Nephron progenitor cell (in vitro differentiated cells): ENCODE measurements at regions not wholly inside any gene's neighbourhood (a gene's known extent, or its start where the extent isn't known, plus 50 kb on each side); places are given as distances from the start of the nearest gene placed in this dataset.

Source experiments
- DNase-seq: peaks from one replicate; pipeline ENCODE4 v3.0.0; 2021
- H3K27ac Mint-ChIP-seq: 2 replicates; pipeline ENCODE4 v1.8.0; 2021; ENCODE audit warnings: mild to moderate bottlenecking, moderate library complexity, mixed read lengths
- H3K27me3 Mint-ChIP-seq: 2 replicates; pipeline ENCODE4 v1.8.0; 2021; ENCODE audit warnings: mild to moderate bottlenecking, low read depth, mixed read lengths; ENCODE audit not compliant: poor library complexity
- H3K36me3 Mint-ChIP-seq: 2 replicates; pipeline ENCODE4 v1.8.0; 2021; ENCODE audit warnings: low read depth, mixed read lengths
- H3K4me1 Mint-ChIP-seq: 2 replicates; pipeline ENCODE4 v1.8.0; 2021; ENCODE audit warnings: mixed read lengths
- H3K4me3 Mint-ChIP-seq: 2 replicates; pipeline ENCODE4 v1.8.0; 2021; ENCODE audit warnings: mild to moderate bottlenecking, moderate library complexity, mixed read lengths
- H3K9me3 Mint-ChIP-seq: 2 replicates; pipeline ENCODE4 v1.8.0; 2021; ENCODE audit warnings: mild to moderate bottlenecking, moderate library complexity, mixed read lengths
- TF ChIP-seq, protein P1 (sequence below): fragments of 200-600 bp; sonication (generic); IDR thresholded peaks from 2 replicates; pipeline ENCODE4 v1.5.0; 2021; ENCODE audit warnings: antibody characterized with exemption

DNA sequence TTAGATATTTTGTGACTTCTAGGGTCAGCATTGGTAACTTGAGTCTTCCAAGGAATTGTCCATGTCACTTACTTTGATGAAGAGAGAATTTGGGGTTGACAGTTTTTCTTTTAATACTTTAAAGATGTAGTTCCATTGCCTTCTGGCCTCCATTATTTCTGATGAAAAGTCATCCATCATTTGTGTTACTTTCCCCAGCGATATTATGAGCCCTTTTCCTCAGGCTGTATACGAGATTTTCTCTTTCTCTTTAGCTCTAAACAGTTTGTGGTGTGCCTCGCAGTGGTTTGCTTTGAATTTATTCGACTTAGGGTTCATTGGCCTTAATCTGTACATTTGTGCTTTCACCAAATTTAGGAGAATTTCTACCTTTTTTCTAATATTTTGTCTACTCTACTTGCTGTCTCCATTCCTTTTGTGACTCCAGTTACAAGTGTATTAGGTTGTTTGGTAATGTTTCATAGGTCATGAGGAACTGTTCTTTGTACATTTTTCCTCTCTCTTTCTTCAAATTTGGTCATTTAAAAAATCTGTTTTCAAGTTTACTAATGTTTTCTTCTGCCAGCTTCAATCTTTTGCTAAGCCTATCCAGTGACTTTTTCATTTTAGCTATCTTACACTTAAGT lies 131.4 kb upstream of the OTOS start:
- DNase-seq, result no peak
- TF ChIP-seq, protein P1, sequence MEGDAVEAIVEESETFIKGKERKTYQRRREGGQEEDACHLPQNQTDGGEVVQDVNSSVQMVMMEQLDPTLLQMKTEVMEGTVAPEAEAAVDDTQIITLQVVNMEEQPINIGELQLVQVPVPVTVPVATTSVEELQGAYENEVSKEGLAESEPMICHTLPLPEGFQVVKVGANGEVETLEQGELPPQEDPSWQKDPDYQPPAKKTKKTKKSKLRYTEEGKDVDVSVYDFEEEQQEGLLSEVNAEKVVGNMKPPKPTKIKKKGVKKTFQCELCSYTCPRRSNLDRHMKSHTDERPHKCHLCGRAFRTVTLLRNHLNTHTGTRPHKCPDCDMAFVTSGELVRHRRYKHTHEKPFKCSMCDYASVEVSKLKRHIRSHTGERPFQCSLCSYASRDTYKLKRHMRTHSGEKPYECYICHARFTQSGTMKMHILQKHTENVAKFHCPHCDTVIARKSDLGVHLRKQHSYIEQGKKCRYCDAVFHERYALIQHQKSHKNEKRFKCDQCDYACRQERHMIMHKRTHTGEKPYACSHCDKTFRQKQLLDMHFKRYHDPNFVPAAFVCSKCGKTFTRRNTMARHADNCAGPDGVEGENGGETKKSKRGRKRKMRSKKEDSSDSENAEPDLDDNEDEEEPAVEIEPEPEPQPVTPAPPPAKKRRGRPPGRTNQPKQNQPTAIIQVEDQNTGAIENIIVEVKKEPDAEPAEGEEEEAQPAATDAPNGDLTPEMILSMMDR, result no peak
- Mint-ChIP-seq H3K27me3 (peaks cover 43% of the 10 kb centered on the region), H3K36me3 (peaks cover 9% of the 10 kb centered on the region), H3K27ac (no peak overlapping the region), H3K4me3 (no peak overlapping the region), H3K4me1 (no peaks in the 10 kb centered on the region), H3K9me3 (peaks cover 59% of the 10 kb centered on the region)

DNA sequence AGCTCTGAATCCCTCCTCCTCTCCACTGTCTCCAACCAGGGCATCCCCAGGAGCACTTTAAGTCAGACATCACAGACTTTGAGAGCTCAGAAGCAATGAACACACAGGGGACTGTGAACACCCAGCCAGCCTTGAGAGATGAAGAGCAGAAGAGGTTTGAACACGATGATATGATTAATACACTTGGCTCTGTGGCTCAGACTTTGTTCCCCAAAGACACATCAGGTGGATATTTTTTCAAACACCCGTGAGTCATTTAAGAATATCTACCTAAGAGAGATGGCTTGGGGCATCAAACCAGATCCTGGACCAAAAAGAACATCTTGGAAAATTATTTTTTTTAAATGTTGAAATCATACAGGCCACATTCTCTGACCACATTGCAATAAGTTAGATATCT lies 134.9 kb upstream of the OTOS start:
- Mint-ChIP-seq H3K4me3 (no peak overlapping the region), H3K9me3 (peaks cover 48% of the 10 kb centered on the region), H3K4me1 (no peaks in the 10 kb centered on the region), H3K27me3 (peaks cover 45% of the 10 kb centered on the region), H3K27ac (no peak overlapping the region), H3K36me3 (peaks cover 9% of the 10 kb centered on the region)
- DNase-seq, result no peak
- TF ChIP-seq, protein P1, result no peak

DNA sequence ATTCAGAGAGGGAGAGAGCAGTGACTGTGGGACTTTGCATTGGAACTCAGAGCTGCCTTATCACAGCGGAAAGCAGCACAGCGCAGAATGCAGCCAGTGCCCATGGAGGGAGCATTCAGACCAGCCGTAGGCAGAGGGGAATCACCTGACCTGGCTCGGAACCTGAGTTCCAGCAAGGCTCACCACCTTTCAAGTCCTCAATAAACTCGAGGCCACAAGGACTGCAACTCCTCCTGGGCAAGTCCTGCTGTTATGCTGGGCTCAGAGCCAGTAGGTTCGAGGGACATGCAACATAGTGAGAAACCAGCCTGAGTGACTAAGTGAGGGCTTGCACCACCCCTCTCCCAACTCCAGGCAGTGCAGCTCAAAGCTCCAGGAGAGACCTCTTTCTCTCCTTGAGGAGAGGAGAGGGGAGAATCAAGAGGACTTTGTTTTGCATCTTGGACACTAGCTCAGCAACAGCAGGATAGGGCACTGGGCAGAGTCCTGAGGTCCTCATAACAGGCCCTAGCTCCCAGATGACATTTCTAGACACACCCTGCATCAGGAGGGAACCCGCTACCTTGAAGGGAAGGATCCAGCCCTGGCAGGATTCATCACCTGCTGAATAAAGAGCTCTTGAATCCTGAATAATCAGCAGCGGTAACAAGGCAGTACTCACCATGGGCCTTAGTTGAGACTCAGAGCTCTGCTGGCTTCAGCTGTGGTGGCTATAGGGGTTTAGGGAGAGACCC lies 136.8 kb upstream of the OTOS start:
- Mint-ChIP-seq H3K4me3 (no peak overlapping the region), H3K36me3 (no peaks in the 10 kb centered on the region), H3K9me3 (peaks cover 43% of the 10 kb centered on the region), H3K27me3 (peaks cover 55% of the 10 kb centered on the region), H3K4me1 (no peaks in the 10 kb centered on the region), H3K27ac (no peak overlapping the region)
- no peak for DNase-seq
- TF ChIP-seq, protein P1, result no peak

DNA sequence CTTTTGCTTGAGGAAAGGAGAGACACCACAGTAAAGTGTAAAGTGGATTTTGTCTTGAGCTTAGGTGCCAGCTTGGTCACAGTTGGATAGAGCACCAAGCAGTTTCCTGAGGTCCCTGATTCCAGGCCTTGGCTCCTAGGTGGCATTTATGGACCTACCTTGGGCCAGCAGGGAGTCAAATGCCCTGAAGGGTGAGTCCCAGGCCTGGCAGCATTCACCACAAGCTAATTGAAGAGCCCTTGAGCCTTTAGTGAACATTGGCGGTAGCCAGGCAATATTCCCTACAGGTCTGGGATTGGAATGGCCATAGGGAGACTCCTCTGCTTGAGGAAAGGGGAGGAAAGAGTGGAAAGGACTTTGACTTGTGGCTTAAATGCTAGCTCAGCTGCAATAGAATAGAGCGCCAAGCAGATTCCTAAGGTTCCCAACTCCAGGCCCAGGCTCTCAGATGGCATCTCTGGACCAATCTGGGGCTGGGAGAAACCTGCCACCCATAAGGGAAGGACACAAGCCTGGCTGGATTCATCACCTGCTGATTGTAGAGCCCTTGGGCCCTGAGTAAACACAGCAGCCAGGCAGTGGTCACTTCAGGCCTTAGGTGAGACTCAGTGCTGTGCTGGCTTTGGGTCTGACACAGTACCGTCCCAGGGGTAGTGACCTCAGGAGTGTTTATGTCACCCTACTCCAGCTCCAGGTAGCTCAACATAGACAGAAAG lies 137.5 kb upstream of the OTOS start:
- H3K36me3 Mint-ChIP-seq, result no peaks in the 10 kb centered on the region
- no peak overlapping the region for H3K4me3 Mint-ChIP-seq
- no peak overlapping the region for H3K27ac Mint-ChIP-seq
- peaks cover 39% of the 10 kb centered on the region for H3K9me3 Mint-ChIP-seq
- TF ChIP-seq, protein P1, result no peak
- no peaks in the 10 kb centered on the region for H3K4me1 Mint-ChIP-seq
- H3K27me3 Mint-ChIP-seq, result peaks cover 52% of the 10 kb centered on the region
- no peak for DNase-seq

DNA sequence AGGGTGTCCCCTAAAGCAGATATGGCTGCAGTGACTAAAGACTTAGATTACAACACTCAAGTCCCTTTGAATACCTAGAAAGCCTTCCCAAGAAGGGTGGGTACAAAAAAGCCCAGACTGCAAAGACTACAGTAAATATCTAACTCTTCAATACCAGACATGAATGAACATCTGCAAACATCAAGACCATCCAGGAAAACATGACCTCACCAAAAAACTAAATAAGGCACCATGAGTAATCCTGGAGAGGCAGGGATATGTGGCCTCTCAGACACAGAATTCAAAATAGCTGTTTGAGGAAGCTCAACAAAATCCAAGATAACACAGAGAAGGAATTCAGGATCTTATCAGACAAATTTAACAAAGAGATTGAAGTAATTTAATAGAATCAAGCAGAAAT lies 138.2 kb upstream of the OTOS start:
- no peaks in the 10 kb centered on the region for H3K4me1 Mint-ChIP-seq
- peaks cover 35% of the 10 kb centered on the region for H3K9me3 Mint-ChIP-seq
- no peak for DNase-seq
- no peak overlapping the region for H3K4me3 Mint-ChIP-seq
- TF ChIP-seq, protein P1, result no peak
- peaks cover 46% of the 10 kb centered on the region for H3K27me3 Mint-ChIP-seq
- no peaks in the 10 kb centered on the region for H3K36me3 Mint-ChIP-seq
- H3K27ac Mint-ChIP-seq, result no peak overlapping the region
